CD14-positive monocyte (primary cell): ENCODE measurements at regions not wholly inside any gene's neighbourhood (a gene's known extent, or its start where the extent isn't known, plus 50 kb on each side); places are given as distances from the start of the nearest gene placed in this dataset. TPM values are rescaled to one million over a fixed set of nuclear protein-coding genes. Genes with fewer than 3 reads are reported as not detected.

Experiments
- DNase-seq, 3 donors: peaks; one replicate each; pipeline ENCODE4 v3.0.0-alpha.2; 2011 to 2022
- H2AFZ ChIP-seq: 2 replicates; pipeline ENCODE4 v1.6.0; 2012; ENCODE audit warnings: mild to moderate bottlenecking, low read depth, low read length, inconsistent platforms; ENCODE audit not compliant: insufficient read depth, poor library complexity, severe bottlenecking
- H3K27ac ChIP-seq, 2 donors: 1 replicate in 1 of 2; 2 replicates in 1 of 2; pipeline ENCODE4 v1.5.1; 2012 to 2013; ENCODE audit warnings: low read length in 2 of 2, control low read depth in 1 of 2, inconsistent platforms in 1 of 2, low read depth in 1 of 2, mild to moderate bottlenecking in 1 of 2
- H3K27me3 ChIP-seq, 2 donors: one replicate each; pipeline versions ENCODE4 v1.6.0 to v1.6.1; 2011 to 2013; ENCODE audit warnings: low read length in 2 of 2; ENCODE audit not compliant: control insufficient read depth in 2 of 2, insufficient read depth in 2 of 2
- H3K36me3 ChIP-seq, 2 donors: replicated peaks in 1 of 2; 1 replicate in 1 of 2; 2 replicates in 1 of 2; pipeline versions ENCODE4 v1.5.1 to v1.6.1; 2012 to 2013; ENCODE audit warnings: low read length in 2 of 2, control low read depth in 1 of 2, inconsistent platforms in 1 of 2, mild to moderate bottlenecking in 1 of 2; ENCODE audit not compliant: insufficient read depth in 2 of 2, control insufficient read depth in 1 of 2
- H3K4me1 ChIP-seq, 2 donors: 1 replicate in 1 of 2; 2 replicates in 1 of 2; pipeline versions ENCODE4 v1.5.1 to v1.6.1; 2012 to 2013; ENCODE audit warnings: low read length in 2 of 2, control low read depth in 1 of 2, inconsistent platforms in 1 of 2, mild to moderate bottlenecking in 1 of 2, moderate library complexity in 1 of 2; ENCODE audit not compliant: insufficient read depth in 2 of 2, control insufficient read depth in 1 of 2
- H3K4me2 ChIP-seq: replicated peaks from 2 replicates; pipeline ENCODE3; 2012; ENCODE audit warnings: low read length, moderate library complexity, mild to moderate bottlenecking; ENCODE audit not compliant: poor library complexity, severe bottlenecking; ENCODE audit errors: extremely low read depth
- H3K4me3 ChIP-seq, 3 experiments: fragments of 200-600 bp in 1 of 3; sonication (generic) in 1 of 3; replicated peaks in 1 of 3; 1 replicate in 2 of 3; 2 replicates in 1 of 3; pipeline ENCODE4 v1.5.1; 2011 to 2013; ENCODE audit warnings: low read length in 3 of 3, mild to moderate bottlenecking in 3 of 3, control low read depth in 2 of 3, low read depth in 2 of 3, inconsistent platforms in 1 of 3, moderate library complexity in 1 of 3
- H3K79me2 ChIP-seq: 2 replicates; pipeline ENCODE4 v1.6.0; 2012; ENCODE audit warnings: mild to moderate bottlenecking, control low read depth, inconsistent platforms, low read length, moderate library complexity; ENCODE audit not compliant: insufficient read depth
- H3K9ac ChIP-seq: 2 replicates; pipeline ENCODE4 v1.6.0; 2017; ENCODE audit warnings: low read length, mild to moderate bottlenecking; ENCODE audit not compliant: insufficient read depth, poor library complexity, severe bottlenecking
- H3K9me3 ChIP-seq, 2 donors: replicated peaks in 1 of 2; 1 replicate in 1 of 2; 2 replicates in 1 of 2; pipeline versions ENCODE4 v1.5.1 to v1.6.1; 2012 to 2013; ENCODE audit warnings: low read length in 2 of 2, control low read depth in 1 of 2; ENCODE audit not compliant: control insufficient read depth in 1 of 2, insufficient read depth in 1 of 2
- H4K20me1 ChIP-seq: 2 replicates; pipeline ENCODE4 v1.6.0; 2012; ENCODE audit warnings: mild to moderate bottlenecking, low read length, control low read depth, moderate library complexity; ENCODE audit not compliant: insufficient read depth
- H3K27ac Mint-ChIP-seq, 7 donors: one replicate each; pipeline ENCODE4 v1.8.0; 2020; ENCODE audit warnings: mild to moderate bottlenecking in 7 of 7, mixed read lengths in 7 of 7, moderate library complexity in 6 of 7, inconsistent platforms in 2 of 7
- H3K27me3 Mint-ChIP-seq, 3 donors: one replicate each; pipeline ENCODE4 v1.8.0; 2021 to 2022; ENCODE audit warnings: low read depth in 3 of 3, mild to moderate bottlenecking in 3 of 3, mixed read lengths in 3 of 3, moderate library complexity in 3 of 3, inconsistent platforms in 1 of 3
- H3K36me3 Mint-ChIP-seq, 2 donors: one replicate each; pipeline ENCODE4 v1.8.0; 2020; ENCODE audit warnings: mixed read lengths in 2 of 2, inconsistent platforms in 1 of 2, mild to moderate bottlenecking in 1 of 2
- H3K4me1 Mint-ChIP-seq: one replicate; pipeline ENCODE4 v1.8.0; 2020; ENCODE audit warnings: mild to moderate bottlenecking, mixed read lengths
- H3K4me3 Mint-ChIP-seq, 2 donors: one replicate each; pipeline ENCODE4 v1.8.0; 2020; ENCODE audit warnings: mild to moderate bottlenecking in 2 of 2, mixed read lengths in 2 of 2, moderate library complexity in 1 of 2
- H3K9me3 Mint-ChIP-seq, 7 donors: one replicate each; pipeline ENCODE4 v1.8.0; 2020 to 2022; ENCODE audit warnings: mixed read lengths in 7 of 7, mild to moderate bottlenecking in 6 of 7, moderate library complexity in 6 of 7, inconsistent platforms in 2 of 7
- WGBS: methylation state at CpG from one replicate; pipeline ENCODE4 v1.1.5; 2013; ENCODE audit warnings: missing lambda C conversion rate; ENCODE audit not compliant: insufficient coverage; 5-methylcytosine and 5-hydroxymethylcytosine counted together
- intact Hi-C, 2 donors: fragments of 100-400 bp; cut with micrococcal nuclease; formaldehyde crosslinking; loops; one replicate each; pipeline versions ENCODE4 v1.15.0 to v1.15.1; 2023
- small RNA-seq: library from RNA; depleted of rRNA; stranded (forward); fragments of <200 nt; gene quantifications from one replicate; pipeline ENCODE3, GENCODE V24; 2012; ENCODE audit warnings: low read depth; ENCODE audit not compliant: insufficient read length
- TF ChIP-seq, protein P1 (sequence below): fragments of 200-600 bp; IDR thresholded peaks from one replicate; pipeline ENCODE4 v1.8.0; 2022; ENCODE audit warnings: antibody characterized with exemption, mild to moderate bottlenecking

DNA sequence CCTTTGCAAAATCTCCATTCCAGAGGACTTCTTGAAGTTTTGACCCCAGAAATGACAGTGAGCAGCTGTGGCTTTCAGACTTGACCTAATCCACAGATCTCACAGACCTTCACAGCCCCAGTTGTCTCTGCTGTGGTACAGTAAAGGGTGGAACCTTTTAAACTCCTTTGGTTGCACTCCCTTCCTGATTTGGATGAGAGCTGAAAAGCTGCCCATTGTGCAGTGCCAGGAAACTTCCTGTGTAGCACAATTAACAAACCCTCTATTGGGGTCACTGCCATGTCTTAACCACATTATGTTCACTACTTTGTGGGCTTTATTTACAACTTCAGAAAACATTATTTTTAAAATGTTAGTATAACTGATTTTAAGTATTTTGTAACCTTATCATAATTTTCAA is 56.7 kb upstream of the PCSK5 start:
- H3K79me2 ChIP-seq, result no peaks in the 10 kb centered on the region
- no peaks in the 10 kb centered on the region for H3K36me3 ChIP-seq
- H3K4me2 ChIP-seq, result no peak overlapping the region
- intact Hi-C loops, result no loop called here
- peaks cover 0 to 4% of the 10 kb centered on the region in 2 donors for H3K9me3 ChIP-seq
- H3K4me3 ChIP-seq, result no peak overlapping the region
- peaks cover 0 to 4% (median 2%) of the 10 kb centered on the region in 3 donors for H3K27me3 Mint-ChIP-seq
- H3K4me1 Mint-ChIP-seq, result no peaks in the 10 kb centered on the region
- DNase-seq, result no peak
- no peak overlapping the region for H3K4me3 Mint-ChIP-seq
- no peaks in the 10 kb centered on the region for H3K27me3 ChIP-seq
- no peaks in the 10 kb centered on the region for H3K4me1 ChIP-seq
- H3K27ac ChIP-seq, result no peak overlapping the region
- TF ChIP-seq, protein P1, sequence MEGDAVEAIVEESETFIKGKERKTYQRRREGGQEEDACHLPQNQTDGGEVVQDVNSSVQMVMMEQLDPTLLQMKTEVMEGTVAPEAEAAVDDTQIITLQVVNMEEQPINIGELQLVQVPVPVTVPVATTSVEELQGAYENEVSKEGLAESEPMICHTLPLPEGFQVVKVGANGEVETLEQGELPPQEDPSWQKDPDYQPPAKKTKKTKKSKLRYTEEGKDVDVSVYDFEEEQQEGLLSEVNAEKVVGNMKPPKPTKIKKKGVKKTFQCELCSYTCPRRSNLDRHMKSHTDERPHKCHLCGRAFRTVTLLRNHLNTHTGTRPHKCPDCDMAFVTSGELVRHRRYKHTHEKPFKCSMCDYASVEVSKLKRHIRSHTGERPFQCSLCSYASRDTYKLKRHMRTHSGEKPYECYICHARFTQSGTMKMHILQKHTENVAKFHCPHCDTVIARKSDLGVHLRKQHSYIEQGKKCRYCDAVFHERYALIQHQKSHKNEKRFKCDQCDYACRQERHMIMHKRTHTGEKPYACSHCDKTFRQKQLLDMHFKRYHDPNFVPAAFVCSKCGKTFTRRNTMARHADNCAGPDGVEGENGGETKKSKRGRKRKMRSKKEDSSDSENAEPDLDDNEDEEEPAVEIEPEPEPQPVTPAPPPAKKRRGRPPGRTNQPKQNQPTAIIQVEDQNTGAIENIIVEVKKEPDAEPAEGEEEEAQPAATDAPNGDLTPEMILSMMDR, result no peak
- H3K9ac ChIP-seq, result no peak overlapping the region
- no peaks in the 10 kb centered on the region for H3K36me3 Mint-ChIP-seq
- H4K20me1 ChIP-seq, result no peaks in the 10 kb centered on the region
- no peak overlapping the region for H3K27ac Mint-ChIP-seq
- no peak overlapping the region for H2AFZ ChIP-seq
- peaks cover 0 to 8% (median 4%) of the 10 kb centered on the region in 7 donors for H3K9me3 Mint-ChIP-seq

DNA sequence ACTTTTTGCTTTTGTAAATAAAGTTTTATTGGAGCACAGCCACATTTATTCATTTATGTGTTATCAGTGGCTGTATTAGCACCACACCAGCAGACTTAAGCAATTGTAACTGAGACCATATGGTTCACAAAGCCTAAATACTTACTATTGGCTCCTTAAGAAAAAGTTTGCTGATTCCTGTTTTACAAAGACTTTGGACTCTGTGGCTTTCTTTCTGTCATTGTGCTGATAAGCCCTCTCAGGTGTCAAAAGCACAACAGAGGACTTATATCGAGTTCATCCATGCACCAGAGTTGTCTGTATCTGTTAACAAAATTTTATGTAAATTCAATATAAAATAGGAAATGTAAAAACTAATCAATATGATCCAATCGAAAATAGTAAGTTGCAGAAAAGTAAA is 55.6 kb upstream of the PCSK5 start:
- Histone ChIP-seq H4K20me1 (no peaks in the 10 kb centered on the region), H3K9ac (no peak overlapping the region), H3K9me3 (no peaks in the 10 kb centered on the region), H3K36me3 (no peaks in the 10 kb centered on the region), H3K4me3 (no peak overlapping the region), H3K27me3 (no peaks in the 10 kb centered on the region), H3K79me2 (no peaks in the 10 kb centered on the region), H3K27ac (no peak overlapping the region), H3K4me2 (no peak overlapping the region), H3K4me1 (no peaks in the 10 kb centered on the region), H2AFZ (no peak overlapping the region)
- DNase-seq, result no peak
- no peak overlapping the region for H3K4me3 Mint-ChIP-seq
- no CpG with 5 or more reads among the region's 2 CpGs for WGBS
- peaks cover 0 to 2% (median 1%) of the 10 kb centered on the region in 3 donors for H3K27me3 Mint-ChIP-seq
- H3K27ac Mint-ChIP-seq, result no peak overlapping the region
- H3K9me3 Mint-ChIP-seq, result peaks cover 0 to 7% (median 2%) of the 10 kb centered on the region in 7 donors
- TF ChIP-seq, protein P1, result no peak
- intact Hi-C loops, result no loop called here
- no peaks in the 10 kb centered on the region for H3K36me3 Mint-ChIP-seq
- no peaks in the 10 kb centered on the region for H3K4me1 Mint-ChIP-seq

Small RNAs in the stretch of these regions (small RNA-seq; reads per million reads assigned to genes)
- gene RNU6-1228P, result not detected
